PC-9 (cell line): ENCODE measurements at regions not wholly inside any gene's neighbourhood (a gene's known extent, or its start where the extent isn't known, plus 50 kb on each side); places are given as distances from the start of the nearest gene placed in this dataset.
"Not testable (repeated sequence)": the region's sequence is repeated elsewhere in the genome, so short reads cannot be mapped to it uniquely, and the experiment has no call there.

Source experiments
- BruUV-seq: library from RNA; stranded (reverse); fragments of 400-500 nt; replicated peaks from 2 replicates; lab custom pipeline; 2021; lab: Mats Ljungman, UMichigan
- CTCF ChIA-PET: fragments of 300-600 bp; sonication (Branson Sonifier 250); formaldehyde crosslinking; loops from one replicate; lab custom pipeline; 2022; ENCODE audit warnings: antibody characterized with exemption; lab: Charles Lee
- POLR2A ChIA-PET: fragments of 300-600 bp; sonication (Branson Sonifier 250); formaldehyde crosslinking; loops from one replicate; lab custom pipeline; 2022; ENCODE audit warnings: antibody characterized with exemption; ENCODE audit not compliant: unreplicated experiment; lab: Charles Lee
- DNase-seq, 2 experiments: peaks; one replicate each; pipeline versions ENCODE4 v3.0.0 to v3.0.0-alpha.2; 2015 to 2022; ENCODE audit warnings: mixed read lengths in 1 of 2
- H2AFZ ChIP-seq: fragments of 200-600 bp; sonication (generic); 2 replicates; pipeline ENCODE4 v1.8.1; 2017; ENCODE audit warnings: antibody characterized with exemption
- H3F3A ChIP-seq: fragments of 200-600 bp; sonication (generic); 2 replicates; pipeline ENCODE4 v1.8.1; 2017; ENCODE audit warnings: antibody characterized with exemption, mild to moderate bottlenecking, low read depth; ENCODE audit not compliant: insufficient read depth
- H3K27ac ChIP-seq: fragments of 200-600 bp; sonication (generic); 2 replicates; pipeline ENCODE4 v1.6.1; 2016; ENCODE audit warnings: mixed run types
- H3K27me3 ChIP-seq: fragments of 200-600 bp; sonication (generic); 2 replicates; pipeline ENCODE4 v1.6.1; 2016; ENCODE audit warnings: low read depth, mixed run types; ENCODE audit not compliant: insufficient read depth
- H3K36me3 ChIP-seq: fragments of 200-600 bp; sonication (generic); 2 replicates; pipeline ENCODE4 v1.6.1; 2016; ENCODE audit warnings: low read depth, mixed run types
- H3K4me1 ChIP-seq: fragments of 200-600 bp; sonication (generic); replicated peaks from 2 replicates; pipeline ENCODE4 v1.6.1; 2016; ENCODE audit warnings: mixed run types; ENCODE audit not compliant: insufficient read depth
- H3K4me2 ChIP-seq: fragments of 200-600 bp; sonication (generic); 2 replicates; pipeline ENCODE4 v1.6.1; 2017; ENCODE audit warnings: mixed run types
- H3K4me3 ChIP-seq: fragments of 200-600 bp; sonication (generic); 2 replicates; pipeline ENCODE4 v1.6.1; 2016; ENCODE audit warnings: mixed run types
- H3K79me2 ChIP-seq: fragments of 200-600 bp; sonication (generic); 2 replicates; pipeline ENCODE4 v1.6.1; 2017; ENCODE audit warnings: low read depth, mixed run types
- H3K9me2 ChIP-seq: fragments of 200-600 bp; sonication (generic); 2 replicates; pipeline ENCODE4 v1.8.1; 2017; ENCODE audit warnings: mild to moderate bottlenecking; ENCODE audit not compliant: insufficient read depth
- H3K9me3 ChIP-seq: fragments of 200-600 bp; sonication (generic); 2 replicates; pipeline ENCODE4 v1.8.1; 2016; ENCODE audit warnings: low read depth; ENCODE audit not compliant: insufficient read depth
- H4K20me1 ChIP-seq: fragments of 200-600 bp; sonication (generic); 2 replicates; pipeline ENCODE4 v1.8.1; 2017; ENCODE audit not compliant: insufficient read depth
- EZH2 ChIP-seq: fragments of 200-600 bp; sonication (generic); IDR thresholded peaks from 2 replicates; pipeline ENCODE4 v1.8.0; 2017; ENCODE audit warnings: antibody characterized with exemption, low read depth
- intact Hi-C: fragments of 100-400 bp; cut with micrococcal nuclease; formaldehyde crosslinking; loops from one replicate; pipeline ENCODE4 v1.10.0; 2022; ENCODE audit not compliant: unreplicated experiment
- TF ChIP-seq, protein P1 (sequence below): fragments of 200-600 bp; sonication (generic); conservative IDR thresholded peaks from 2 replicates; pipeline ENCODE4 v1.6.1; 2017; ENCODE audit warnings: mixed run types, antibody characterized with exemption, mild to moderate bottlenecking, moderate library complexity

DNA sequence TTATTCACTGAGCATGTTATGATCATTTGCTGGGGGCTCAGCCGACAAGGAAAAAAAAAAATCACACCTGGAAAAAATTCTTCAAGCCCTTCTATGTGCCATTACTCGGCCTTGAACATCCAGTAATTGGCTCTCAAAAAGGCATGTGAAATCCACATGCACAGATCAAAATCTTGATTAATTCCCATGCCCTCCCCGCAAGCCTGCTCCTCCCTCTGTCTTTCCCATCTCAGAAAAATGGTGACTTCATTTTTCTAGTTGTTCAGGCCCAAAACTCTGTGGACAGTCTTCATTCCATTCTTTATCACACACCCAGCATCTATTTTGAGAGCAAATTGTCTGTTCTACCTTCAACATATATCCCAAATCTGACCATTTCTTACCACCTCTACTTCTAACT is 91.2 kb upstream of the FRMD4A start:
- Histone ChIP-seq H3K79me2 (no peaks in the 10 kb centered on the region), H3K9me3 (no peaks in the 10 kb centered on the region), H3K4me2 (no peak overlapping the region), H3K27me3 (no peaks in the 10 kb centered on the region), H4K20me1 (no peaks in the 10 kb centered on the region), H3K27ac (no peak overlapping the region), H3K4me1 (no peaks in the 10 kb centered on the region), H3F3A (no peaks in the 10 kb centered on the region), H3K36me3 (no peaks in the 10 kb centered on the region), H3K4me3 (no peak overlapping the region), H3K9me2 (no peaks in the 10 kb centered on the region), H2AFZ (no peak overlapping the region)
- no peak for TF ChIP-seq EZH2
- TF ChIP-seq, protein P1, sequence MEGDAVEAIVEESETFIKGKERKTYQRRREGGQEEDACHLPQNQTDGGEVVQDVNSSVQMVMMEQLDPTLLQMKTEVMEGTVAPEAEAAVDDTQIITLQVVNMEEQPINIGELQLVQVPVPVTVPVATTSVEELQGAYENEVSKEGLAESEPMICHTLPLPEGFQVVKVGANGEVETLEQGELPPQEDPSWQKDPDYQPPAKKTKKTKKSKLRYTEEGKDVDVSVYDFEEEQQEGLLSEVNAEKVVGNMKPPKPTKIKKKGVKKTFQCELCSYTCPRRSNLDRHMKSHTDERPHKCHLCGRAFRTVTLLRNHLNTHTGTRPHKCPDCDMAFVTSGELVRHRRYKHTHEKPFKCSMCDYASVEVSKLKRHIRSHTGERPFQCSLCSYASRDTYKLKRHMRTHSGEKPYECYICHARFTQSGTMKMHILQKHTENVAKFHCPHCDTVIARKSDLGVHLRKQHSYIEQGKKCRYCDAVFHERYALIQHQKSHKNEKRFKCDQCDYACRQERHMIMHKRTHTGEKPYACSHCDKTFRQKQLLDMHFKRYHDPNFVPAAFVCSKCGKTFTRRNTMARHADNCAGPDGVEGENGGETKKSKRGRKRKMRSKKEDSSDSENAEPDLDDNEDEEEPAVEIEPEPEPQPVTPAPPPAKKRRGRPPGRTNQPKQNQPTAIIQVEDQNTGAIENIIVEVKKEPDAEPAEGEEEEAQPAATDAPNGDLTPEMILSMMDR = no peak
- POLR2A ChIA-PET = no interaction called here
- CTCF ChIA-PET = interaction anchor here (0.7 kb wide), 1 partner anchor 15 kb away, joined by 3 read pairs; no protein-coding TSS in a partner anchor
- DNase-seq = no peak
- no TSS peak for BruUV-seq
- intact Hi-C loops = no loop called here

DNA sequence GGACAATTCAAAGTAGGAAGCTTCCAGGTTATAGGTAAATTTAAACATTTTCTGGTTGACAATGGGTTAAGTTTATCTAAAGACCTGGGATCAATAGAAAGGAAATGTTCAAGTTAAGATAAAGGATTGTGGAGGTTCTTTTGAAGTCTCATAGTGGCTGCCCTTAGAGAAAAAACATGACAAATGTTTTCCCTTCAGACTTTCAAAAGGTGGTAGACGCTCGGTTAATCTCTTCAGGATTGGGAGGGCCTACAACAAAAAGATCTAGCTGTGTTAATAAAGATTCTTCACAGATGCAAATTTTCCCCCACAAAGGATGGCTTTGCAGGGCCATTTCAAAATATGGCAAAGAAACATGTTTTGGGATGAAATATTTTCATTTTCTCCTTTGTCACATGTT is 86.6 kb upstream of the FRMD4A start:
- H4K20me1 ChIP-seq, H3F3A ChIP-seq, H2AFZ ChIP-seq, CTCF ChIA-PET, H3K27me3 ChIP-seq, DNase-seq, H3K4me2 ChIP-seq, H3K79me2 ChIP-seq, H3K9me2 ChIP-seq, H3K4me1 ChIP-seq, H3K9me3 ChIP-seq, BruUV-seq, H3K27ac ChIP-seq, POLR2A ChIA-PET, intact Hi-C loops, H3K4me3 ChIP-seq, H3K36me3 ChIP-seq: not testable (repeated sequence)

DNA sequence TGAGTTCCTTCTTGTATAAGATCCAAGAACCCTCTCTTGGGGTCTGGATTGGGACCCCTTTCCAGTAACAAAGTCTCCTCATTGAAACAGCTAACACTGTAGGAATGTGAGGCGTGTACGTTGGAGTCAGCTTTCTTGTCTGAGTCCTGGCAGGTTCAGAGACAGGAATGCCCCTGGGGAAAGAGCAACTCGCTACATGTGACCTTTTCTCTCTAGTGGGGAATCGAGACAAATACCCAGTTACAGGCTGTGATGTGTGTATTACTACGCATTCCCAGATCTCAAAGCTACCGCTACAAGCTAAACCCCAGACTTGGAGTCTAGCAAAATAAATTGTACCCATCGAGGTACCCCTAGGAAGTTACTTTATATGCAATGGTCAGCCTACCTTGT is 85.6 kb upstream of the FRMD4A start:
- H4K20me1 ChIP-seq = no peaks in the 10 kb centered on the region

More for the DNA sequence above, 85.6 kb upstream of the FRMD4A start:
- H3F3A ChIP-seq = no peaks in the 10 kb centered on the region
- H3K4me1 ChIP-seq = no peaks in the 10 kb centered on the region
- no peak overlapping the region for H3K27ac ChIP-seq
- no peaks in the 10 kb centered on the region for H3K9me2 ChIP-seq
- ChIA-PET CTCF (no interaction called here), POLR2A (interaction anchor here (0.6 kb wide), 4 partner anchors 16 to 1032 kb away, joined by 3 to 11 read pairs (median 8); no protein-coding TSS in a partner anchor)
- H2AFZ ChIP-seq = no peak overlapping the region
- no peak for TF ChIP-seq EZH2
- TF ChIP-seq, protein P1 = no peak
- 0 out of 2 replicates have a peak, but pooled peaks cover under 1% of the 10 kb centered on the region for H3K27me3 ChIP-seq
- no peaks in the 10 kb centered on the region for H3K79me2 ChIP-seq
- DNase-seq = peak in 1 of 2 experiments; percentile 44
- no TSS peak for BruUV-seq
- H3K36me3 ChIP-seq = no peaks in the 10 kb centered on the region
- intact Hi-C loops = no loop called here
- no peak overlapping the region for H3K4me3 ChIP-seq
- H3K9me3 ChIP-seq = no peaks in the 10 kb centered on the region
- H3K4me2 ChIP-seq = no peak overlapping the region
